Stomach (tissue), 4 donors: ENCODE measurements at regions not wholly inside any gene's neighbourhood (a gene's known extent, or its start where the extent isn't known, plus 50 kb on each side); places are given as distances from the start of the nearest gene placed in this dataset.

Experiments used
- CTCF ChIP-seq, 7 experiments: fragments of 450-650 bp in 4 of 7; fragments of 200-600 bp in 3 of 7; sonication (generic) in 3 of 7; IDR thresholded peaks; one replicate each; pipeline ENCODE4 v1.5.1; 2016 to 2019; ENCODE audit warnings: antibody characterized with exemption in 7 of 7, control low read depth in 2 of 7, mild to moderate bottlenecking in 1 of 7
- EP300 ChIP-seq: sonication (generic); formaldehyde crosslinking; IDR thresholded peaks from one replicate; pipeline ENCODE4 v1.6.1; 2017; ENCODE audit warnings: antibody characterized with exemption
- POLR2AphosphoS5 ChIP-seq, 3 donors: sonication (generic); formaldehyde crosslinking; IDR thresholded peaks; one replicate each; pipeline ENCODE4 v1.6.1; 2016; ENCODE audit warnings: antibody characterized with exemption in 3 of 3

- no peak for TF ChIP-seq CTCF (IDR thresholded peaks at IDR 0.05)
- no peak for TF ChIP-seq POLR2AphosphoS5 (IDR thresholded peaks at IDR 0.05)
- TF ChIP-seq EP300 = no peak
Observed at GRCh38 chr20:18988701-18989100, 175.1 kb downstream of the SCP2D1 start.
